Upper lobe of right lung (tissue), 1 donor: ENCODE measurements at regions not wholly inside any gene's neighbourhood (a gene's known extent, or its start where the extent isn't known, plus 50 kb on each side); places are given as distances from the start of the nearest gene placed in this dataset.

Source experiments
- ATAC-seq: fragments of 200-7000 bp; cut with Tn5 transposase; one replicate; pipeline ENCODE4 v1.9.1; 2020; ENCODE audit warnings: mild to moderate bottlenecking, moderate library complexity
- DNase-seq: peaks from one replicate; pipeline ENCODE4 v3.0.0-alpha.2; 2020
- H3K27ac ChIP-seq: fragments of 200-600 bp; one replicate; pipeline ENCODE4 v1.8.0; 2022
- H3K27me3 ChIP-seq: fragments of 200-600 bp; one replicate; pipeline ENCODE4 v1.8.0; 2022; ENCODE audit warnings: mild to moderate bottlenecking
- H3K36me3 ChIP-seq: fragments of 200-600 bp; one replicate; pipeline ENCODE4 v1.8.0; 2022
- H3K4me1 ChIP-seq: fragments of 200-600 bp; one replicate; pipeline ENCODE4 v1.8.0; 2022
- H3K4me3 ChIP-seq: fragments of 200-600 bp; one replicate; pipeline ENCODE4 v1.8.0; 2022; ENCODE audit warnings: mild to moderate bottlenecking
- H3K9me3 ChIP-seq: fragments of 200-600 bp; one replicate; pipeline ENCODE4 v1.8.0; 2022
- CTCF ChIP-seq: fragments of 200-600 bp; IDR thresholded peaks from one replicate; pipeline ENCODE4 v1.8.0; 2022; ENCODE audit warnings: antibody characterized with exemption
- intact Hi-C: fragments of 100-400 bp; cut with DNase I; formaldehyde crosslinking; loops from one replicate; pipeline ENCODE4 v1.11.0; 2022
- donor health status: DM: no; HTN: yes; CAD: no; lungs with severe emphysema.

GRCh38 chr9:2962471-2963172 is 118.7 kb upstream of the PUM3 start:
- Histone ChIP-seq H3K27me3 (no peaks in the 10 kb centered on the region), H3K36me3 (no peaks in the 10 kb centered on the region), H3K27ac (no peak overlapping the region), H3K4me1 (no peaks in the 10 kb centered on the region), H3K9me3 (no peaks in the 10 kb centered on the region), H3K4me3 (no peak overlapping the region)
- no peak for DNase-seq
- ATAC-seq = no peak
- TF ChIP-seq CTCF = no peak
- intact Hi-C loops = no loop called here

DNA sequence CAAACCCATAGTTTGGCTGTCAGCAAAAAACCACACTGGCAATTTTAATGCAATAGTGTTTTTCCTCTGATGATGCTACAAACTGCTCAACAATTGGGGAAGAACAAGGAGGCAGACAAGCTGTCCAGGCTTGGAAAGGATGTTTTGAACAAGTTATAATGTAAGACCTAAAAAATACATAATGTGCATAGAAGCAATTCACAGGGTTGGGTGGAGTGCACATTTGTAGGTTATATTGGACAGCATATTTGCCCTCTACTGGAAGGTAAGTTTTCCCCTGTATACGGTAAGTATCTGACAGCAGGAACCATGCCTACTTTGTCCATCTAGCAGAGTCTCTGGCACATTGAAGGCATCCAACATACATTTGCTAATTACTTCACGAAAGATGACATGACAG is 114.3 kb upstream of the PUM3 start:
- Histone ChIP-seq H3K27ac (no peak overlapping the region), H3K27me3 (peaks cover 6% of the 10 kb centered on the region), H3K9me3 (no peaks in the 10 kb centered on the region), H3K36me3 (no peaks in the 10 kb centered on the region), H3K4me3 (no peak overlapping the region), H3K4me1 (no peaks in the 10 kb centered on the region)
- TF ChIP-seq CTCF = no peak
- intact Hi-C loops = no loop called here
- DNase-seq (no peak), ATAC-seq (no peak)

DNA sequence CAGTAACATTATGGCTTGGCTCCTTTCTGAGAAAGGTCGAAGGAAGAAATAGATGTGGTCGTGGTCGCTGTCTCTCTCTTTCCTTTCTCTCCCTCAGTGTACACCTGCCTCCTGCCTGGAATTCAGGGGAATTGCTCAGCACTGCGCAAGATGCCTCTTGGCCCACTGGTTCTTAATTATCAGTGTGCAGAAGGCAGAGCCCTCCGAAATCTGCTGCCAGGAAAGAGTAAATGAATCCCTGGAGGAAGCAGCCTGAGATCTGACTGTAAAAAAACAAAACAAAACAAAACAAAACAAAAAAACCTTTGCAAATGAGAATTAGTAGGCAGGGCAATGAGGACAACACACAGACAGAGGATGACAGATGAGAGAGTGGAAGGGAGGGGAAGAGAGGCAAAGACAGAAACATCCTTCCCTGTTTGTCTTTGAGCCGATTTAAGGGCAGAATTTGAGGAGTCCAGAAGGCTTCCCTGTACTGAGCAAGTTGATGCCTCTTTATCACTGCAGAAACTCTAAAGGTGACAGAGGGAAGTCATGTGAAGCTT is 113.8 kb upstream of the PUM3 start:
- Histone ChIP-seq H3K9me3 (no peaks in the 10 kb centered on the region), H3K4me3 (no peak overlapping the region), H3K27me3 (peaks cover 6% of the 10 kb centered on the region), H3K27ac (no peak overlapping the region), H3K36me3 (no peaks in the 10 kb centered on the region), H3K4me1 (no peaks in the 10 kb centered on the region)
- TF ChIP-seq CTCF = no peak
- DNase-seq (no peak), ATAC-seq (no peak)
- intact Hi-C loops = no loop called here

GRCh38 chr9:2955575-2955974 is 111.7 kb upstream of the PUM3 start:
- intact Hi-C loops = no loop called here
- Histone ChIP-seq H3K4me3 (no peak overlapping the region), H3K9me3 (no peaks in the 10 kb centered on the region), H3K27ac (no peak overlapping the region), H3K36me3 (no peaks in the 10 kb centered on the region), H3K27me3 (peaks cover 6% of the 10 kb centered on the region), H3K4me1 (no peaks in the 10 kb centered on the region)
- DNase-seq (no peak), ATAC-seq (no peak)
- no peak for TF ChIP-seq CTCF

GRCh38 chr9:2939368-2939767 is 95.5 kb upstream of the PUM3 start:
- H3K4me3 ChIP-seq = no peak overlapping the region

More at GRCh38 chr9:2939368-2939767, 95.5 kb upstream of the PUM3 start:
- intact Hi-C loops = no loop called here
- Histone ChIP-seq H3K36me3 (no peaks in the 10 kb centered on the region), H3K4me1 (no peaks in the 10 kb centered on the region), H3K27ac (no peak overlapping the region), H3K9me3 (no peaks in the 10 kb centered on the region), H3K27me3 (no peaks in the 10 kb centered on the region)
- no peak for ATAC-seq
- no peak for DNase-seq
- no peak for TF ChIP-seq CTCF
